ENCODE measurements at regions not wholly inside any gene's neighbourhood (a gene's known extent, or its start where the extent isn't known, plus 50 kb on each side); places are given as distances from the start of the nearest gene placed in this dataset.

- Histone ChIP-seq H4K5ac (ENCODE audit: insufficient read length, low read depth, low read length) (no peak overlapping the region), H4K91ac (replicated peaks; ENCODE audit: insufficient read length, low read length) (no peak overlapping the region), H3K9me3 (ENCODE audit: insufficient read depth in 2 of 2, low read depth in 1 of 2, low read length in 1 of 2) (no peaks in the 10 kb centered on the region), H2AFZ (ENCODE audit: low read length) (no peak overlapping the region), H2BK15ac (ENCODE audit: low read length) (no peak overlapping the region), H3K4ac (replicated peaks; ENCODE audit: insufficient read length, low read depth, low read length) (no peak overlapping the region), H2BK20ac (ENCODE audit: low read length) (no peak overlapping the region), H3K9ac (replicated peaks in 1 of 4; ENCODE audit: extremely low read depth in 1 of 4, low read depth in 3 of 4, low read length in 3 of 4) (no peak overlapping the region), H3K18ac (ENCODE audit: extremely low read depth, low read length) (no peak overlapping the region), H2BK120ac (replicated peaks; ENCODE audit: low read depth, low read length) (no peak overlapping the region), H2BK12ac (ENCODE audit: low read depth, low read length) (no peak overlapping the region), H4K8ac (ENCODE audit: extremely low read depth, insufficient read depth, low read length) (no peak overlapping the region), H3K14ac (ENCODE audit: insufficient read length) (no peak overlapping the region), H3K23ac (ENCODE audit: insufficient read length) (no peak overlapping the region), H3K27ac (ENCODE audit: low read depth, low read length) (no peak overlapping the region), H2BK5ac (ENCODE audit: low read depth, low read length) (no peak overlapping the region), H3K79me1 (ENCODE audit: low read depth, low read length) (no peaks in the 10 kb centered on the region), H3K79me2 (ENCODE audit: control insufficient read depth in 1 of 2, insufficient read depth in 2 of 2, low read length in 2 of 2) (no peaks in the 10 kb centered on the region), H3K27me3 (replicated peaks in 1 of 4; ENCODE audit: control insufficient read depth in 3 of 4, extremely low read depth in 1 of 4, insufficient read depth in 3 of 4, low read length in 3 of 4) (no peaks in the 10 kb centered on the region), H3K4me1 (replicated peaks in 1 of 4; ENCODE audit: control insufficient read depth in 3 of 4, insufficient read depth in 4 of 4, low read length in 3 of 4) (peaks cover 0 to 2% (median 0%) of the 10 kb centered on the region in 4 experiments; a peak in 1 of 7 replicates), H2AK5ac (ENCODE audit: low read depth, low read length) (no peak overlapping the region), H4K20me1 (replicated peaks in 1 of 2; ENCODE audit: control insufficient read depth in 1 of 2, insufficient read depth in 2 of 2, low read length in 2 of 2) (no peaks in the 10 kb centered on the region), H3K36me3 (ENCODE audit: control insufficient read depth in 2 of 4, insufficient read depth in 4 of 4, low read length in 3 of 4) (no peaks in the 10 kb centered on the region), H3K4me2 (ENCODE audit: insufficient read depth in 1 of 2, low read depth in 2 of 2, low read length in 2 of 2) (no peak overlapping the region), H3K4me3 (ENCODE audit: extremely low read depth in 1 of 4, insufficient read depth in 2 of 4, low read depth in 3 of 4, low read length in 4 of 4) (no peak overlapping the region), H3K56ac (replicated peaks; ENCODE audit: insufficient read length, low read depth, low read length) (no peak overlapping the region), H3K23me2 (ENCODE audit: low read depth, low read length) (no peaks in the 10 kb centered on the region; the same call in 1 of the 2 replicates)
- ChIA-PET POLR2A (ENCODE audit: partially characterized antibody) (no interaction called here), CTCF (ENCODE audit: partially characterized antibody) (interaction anchor here (0.6 to 0.7 kb wide), 2 partner anchors 22 to 879 kb away, joined by 3 read pairs; no protein-coding TSS in a partner anchor)
- TF ChIP-seq RAD21 (IDR thresholded peaks at IDR 0.05 in 1 of 2, conservative IDR thresholded peaks at IDR 0.05 in 1 of 2; ENCODE audit: low read depth in 2 of 2, low read length in 2 of 2) (no peak), BRCA1 (IDR thresholded peaks at IDR 0.05; ENCODE audit: low read depth, low read length) (no peak), RXRA (IDR thresholded peaks at IDR 0.05; ENCODE audit: insufficient read depth, low read depth, low read length) (no peak), USF2 (IDR thresholded peaks at IDR 0.05; ENCODE audit: low read length) (no peak), ZNF274 (IDR thresholded peaks at IDR 0.05; ENCODE audit: borderline replicate concordance, extremely low read depth, low read length) (no peak), SP2 (IDR thresholded peaks at IDR 0.05; ENCODE audit: low read length) (no peak), CREB1 (IDR thresholded peaks at IDR 0.05) (no peak), RNF2 (IDR thresholded peaks at IDR 0.05; ENCODE audit: borderline replicate concordance, low read depth, low read length, missing control alignments, poor library complexity, severe bottlenecking) (no peak), BACH1 (IDR thresholded peaks at IDR 0.05; ENCODE audit: low read length) (no peak)
- DNase-seq (ENCODE audit: low read depth in 1 of 2, low spot score in 2 of 2) (no peak), FAIRE-seq (no peak)
- 87% methylated on average over 1 of the region's 1 CpG; no CpG with 5 or more reads in 1 of the 2 experiments for WGBS, 2 experiments (ENCODE audit: extremely low coverage in 1 of 2, insufficient coverage in 1 of 2, insufficient read length in 1 of 2, insufficient replicate concordance in 2 of 2, low coverage in 1 of 2, low lambda C conversion rate in 2 of 2, missing lambda C conversion rate in 1 of 2)
These were observed 143.1 kb downstream of the PTH2R start for GRCh38 chr2:208549546-208550158.
